A673 (cell line): ENCODE measurements at regions not wholly inside any gene's neighbourhood (a gene's known extent, or its start where the extent isn't known, plus 50 kb on each side); places are given as distances from the start of the nearest gene placed in this dataset.

Source experiments
- CTCF ChIP-seq: fragments of 300-800, 200-600 bp; sonication (generic); conservative IDR thresholded peaks from 2 replicates; pipeline ENCODE4 v1.5.1; 2017; ENCODE audit warnings: low read depth, mild to moderate bottlenecking, antibody characterized with exemption, low read length, moderate library complexity, mixed read lengths
- EZH2 ChIP-seq: fragments of 200-600 bp; sonication (generic); IDR thresholded peaks from 2 replicates; pipeline ENCODE4 v1.6.1; 2017; ENCODE audit warnings: borderline replicate concordance, low read depth, mild to moderate bottlenecking, mixed read lengths, antibody characterized with exemption, low read length; ENCODE audit not compliant: poor library complexity, severe bottlenecking

- TF ChIP-seq CTCF (no peak), EZH2 (no peak)
These were observed 161.2 kb upstream of the SYNPR start for GRCh38 chr3:63116922-63117321.
